Dermis blood vessel endothelial cell (primary cell): ENCODE measurements at regions not wholly inside any gene's neighbourhood (a gene's known extent, or its start where the extent isn't known, plus 50 kb on each side); places are given as distances from the start of the nearest gene placed in this dataset.

Experiments used
- DNase-seq: peaks from one replicate; pipeline ENCODE4 v3.0.0; 2010

DNA sequence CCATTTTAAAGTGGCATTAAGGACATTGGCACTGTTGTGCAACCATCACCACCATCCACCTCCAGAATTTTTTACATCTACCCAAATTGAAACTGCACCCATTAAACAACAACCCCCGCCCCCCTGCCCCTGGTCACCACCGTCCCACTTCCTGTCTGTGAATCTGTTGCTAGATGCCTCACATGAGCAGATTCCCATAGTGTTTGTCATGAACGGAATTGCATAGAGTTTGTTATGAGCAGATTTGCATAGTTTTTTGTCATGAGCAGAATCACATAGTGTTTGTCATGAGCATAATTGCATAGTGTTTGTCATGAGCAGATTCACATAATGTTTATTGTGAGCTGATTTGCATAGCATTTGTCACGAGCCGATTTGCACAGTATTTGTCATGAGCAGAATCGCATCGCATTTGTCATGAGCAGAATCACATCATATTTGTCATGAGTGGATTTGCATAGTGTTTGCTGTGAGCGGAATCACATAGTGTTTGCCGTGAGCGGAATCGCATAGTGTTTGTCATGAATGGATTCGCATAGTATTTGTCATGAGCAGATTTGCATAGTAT lies 54.0 kb upstream of the GTF3A start:
- DNase-seq: no peak

DNA sequence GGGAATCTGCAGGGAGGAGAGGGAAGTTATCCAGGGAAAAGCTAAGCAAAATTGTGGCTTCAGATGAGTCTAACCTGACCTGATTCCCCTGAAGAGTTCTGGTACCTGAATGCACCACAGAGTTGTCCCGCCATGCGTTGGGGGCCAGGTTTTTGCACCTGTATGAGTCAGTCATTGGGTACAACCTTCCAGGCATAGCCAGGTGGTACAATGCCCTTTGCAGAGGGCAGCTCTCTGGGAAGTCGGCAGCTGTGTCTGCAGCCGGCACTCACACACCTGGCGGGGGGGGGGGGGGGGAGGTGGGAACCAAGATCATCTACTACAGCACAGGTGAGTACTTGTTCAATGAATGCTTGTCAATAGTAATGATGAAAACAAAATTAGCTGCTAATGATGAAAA lies 52.5 kb upstream of the GTF3A start:
- DNase-seq: no peak

DNA sequence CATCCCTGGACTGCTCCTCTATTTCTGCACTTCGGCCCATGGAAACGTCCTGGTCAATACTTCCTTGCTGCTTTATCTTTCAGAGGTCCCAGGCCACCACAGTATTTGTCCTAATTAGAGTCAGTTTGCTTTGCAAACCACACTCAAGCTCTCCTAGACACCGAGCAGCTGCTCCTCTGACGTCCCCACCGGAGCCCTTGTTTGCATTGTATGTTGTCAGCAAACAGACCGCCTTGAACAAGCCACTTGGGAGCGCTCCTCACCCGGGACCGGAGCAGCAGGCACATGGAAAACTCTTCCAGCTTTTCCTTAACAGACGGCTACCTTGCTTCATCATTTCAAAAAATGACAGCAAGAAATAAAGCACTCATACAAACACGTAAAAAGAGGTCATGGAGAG lies 51.5 kb upstream of the GTF3A start:
- no peak for DNase-seq

DNA sequence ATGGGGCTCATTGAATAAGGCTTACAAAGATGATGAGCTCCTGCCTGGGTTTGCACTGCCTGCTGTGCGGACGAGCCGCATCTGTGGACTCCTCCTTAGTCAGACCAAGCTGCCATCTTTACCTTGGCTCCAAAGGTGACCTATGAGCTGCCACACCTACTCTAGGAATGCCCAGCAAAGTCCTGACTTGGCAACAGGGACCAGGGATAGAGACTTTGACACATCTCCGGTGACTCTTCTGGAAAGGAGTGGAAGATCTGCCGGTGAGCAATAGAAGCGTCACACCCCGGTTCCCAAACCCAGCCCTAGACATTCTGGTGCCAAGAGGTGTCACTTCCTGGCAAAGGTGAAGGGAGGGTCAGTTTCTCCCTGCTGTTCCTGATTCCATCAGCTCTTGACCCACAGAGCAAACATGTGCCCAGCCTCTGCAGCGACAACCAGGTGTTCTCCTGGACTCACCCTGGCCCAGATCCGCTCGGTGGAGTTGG lies 50.2 kb upstream of the GTF3A start:
- DNase-seq: no peak
